HG03442 (cell line): ENCODE measurements at regions not wholly inside any gene's neighbourhood (a gene's known extent, or its start where the extent isn't known, plus 50 kb on each side); places are given as distances from the start of the nearest gene placed in this dataset.
A peak's percentile ranks its signal among the peaks of the same experiment; 100 is the strongest.
"Not testable (repeated sequence)": the region's sequence is repeated elsewhere in the genome, so short reads cannot be mapped to it uniquely, and the experiment has no call there.

Experiments used
- ATAC-seq: cut with Tn5 transposase; IDR thresholded peaks from one replicate; pipeline ENCODE4 v1.9.1; 2021; ENCODE audit warnings: mild to moderate bottlenecking, moderate library complexity; ENCODE audit not compliant: unreplicated experiment

- ATAC-seq: not testable (repeated sequence)
These were observed 52.9 kb downstream of the CDY2A start for GRCh38 chrY:18078452-18078851.

GRCh38 chrY:18085910-18086309 is 60.3 kb downstream of the CDY2A start:
- ATAC-seq: not testable (repeated sequence)

- not testable (repeated sequence) for ATAC-seq
These were observed 60.9 kb downstream of the CDY2A start for GRCh38 chrY:18086361-18086977.

GRCh38 chrY:18087943-18088655 is 62.5 kb downstream of the CDY2A start:
- not testable (repeated sequence) for ATAC-seq

- not testable (repeated sequence) for ATAC-seq
These were observed 67.4 kb downstream of the CDY2A start for GRCh38 chrY:18092952-18093351.

GRCh38 chrY:18105691-18106090 is 80.1 kb downstream of the CDY2A start:
- not testable (repeated sequence) for ATAC-seq

- ATAC-seq: not testable (repeated sequence)
These were observed 92.8 kb downstream of the CDY2A start for GRCh38 chrY:18118388-18118787.

- ATAC-seq: not testable (repeated sequence)
These were observed 112.1 kb downstream of the CDY2A start for GRCh38 chrY:18137718-18138117.

- ATAC-seq: not testable (repeated sequence)
These were observed 113.9 kb downstream of the CDY2A start for GRCh38 chrY:18139311-18140007.

GRCh38 chrY:18146417-18146816 is 120.8 kb downstream of the CDY2A start:
- ATAC-seq: not testable (repeated sequence)

GRCh38 chrY:18152626-18153025 is 127.0 kb downstream of the CDY2A start:
- ATAC-seq: not testable (repeated sequence)

- not testable (repeated sequence) for ATAC-seq
These were observed 140.2 kb downstream of the CDY2A start for GRCh38 chrY:18165738-18166137.

GRCh38 chrY:18176118-18176517 is 150.5 kb downstream of the CDY2A start:
- ATAC-seq: peak; percentile 53

- not testable (repeated sequence) for ATAC-seq
These were observed 163.5 kb downstream of the CDY2A start for GRCh38 chrY:18188982-18189683.

GRCh38 chrY:18237580-18237979 is 212.0 kb downstream of the CDY2A start:
- not testable (repeated sequence) for ATAC-seq

GRCh38 chrY:18262562-18262961 is 237.0 kb downstream of the CDY2A start:
- not testable (repeated sequence) for ATAC-seq

- ATAC-seq: not testable (repeated sequence)
These were observed 245.5 kb downstream of the CDY2A start for GRCh38 chrY:18271126-18271525.

GRCh38 chrY:18294353-18294752 is 252.2 kb upstream of the HSFY1 start:
- ATAC-seq: not testable (repeated sequence)

- not testable (repeated sequence) for ATAC-seq
These were observed 248.1 kb upstream of the HSFY1 start for GRCh38 chrY:18298461-18298860.

GRCh38 chrY:18306344-18306743 is 240.2 kb upstream of the HSFY1 start:
- ATAC-seq: not testable (repeated sequence)

- ATAC-seq: not testable (repeated sequence)
These were observed 234.7 kb upstream of the HSFY1 start for GRCh38 chrY:18311853-18312252.
